HFF-Myc (cell line): ENCODE measurements at regions not wholly inside any gene's neighbourhood (a gene's known extent, or its start where the extent isn't known, plus 50 kb on each side); places are given as distances from the start of the nearest gene placed in this dataset.

Source experiments
- DNase-seq: peaks from one replicate; pipeline ENCODE4 v3.0.0-alpha.2; 2011; ENCODE audit warnings: low read depth; ENCODE audit errors: extremely low read depth
- H3K4me3 ChIP-seq: replicated peaks from 2 replicates; pipeline ENCODE4 v1.5.1; 2011; ENCODE audit warnings: low read depth, mild to moderate bottlenecking, control low read depth, low read length
- TF ChIP-seq, protein P1 (sequence below): IDR thresholded peaks from 2 replicates; pipeline ENCODE4 v1.5.1; 2012; ENCODE audit warnings: mild to moderate bottlenecking, low read depth, low read length, control low read depth; ENCODE audit errors: missing control alignments

DNA sequence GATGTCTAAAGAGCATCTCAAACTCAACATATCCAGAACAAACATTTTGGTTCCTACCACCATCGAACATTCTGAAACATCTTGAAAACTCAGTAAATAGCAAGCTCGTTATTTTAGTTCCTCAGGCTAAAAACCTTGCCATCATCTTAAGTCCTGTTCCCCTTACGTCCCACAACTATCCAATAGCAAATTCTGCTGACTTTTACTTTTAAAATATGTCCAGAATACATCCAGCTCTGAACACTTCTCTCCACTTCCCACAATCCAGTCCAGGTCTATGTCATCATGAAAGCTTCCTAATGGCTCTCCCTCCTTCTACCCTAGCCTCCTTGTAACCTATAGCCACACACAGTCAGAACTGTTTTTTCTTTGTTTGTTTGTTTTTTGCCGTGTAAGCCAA lies 279.9 kb downstream of the IPO8 start:
- no peak for DNase-seq
- TF ChIP-seq, protein P1, sequence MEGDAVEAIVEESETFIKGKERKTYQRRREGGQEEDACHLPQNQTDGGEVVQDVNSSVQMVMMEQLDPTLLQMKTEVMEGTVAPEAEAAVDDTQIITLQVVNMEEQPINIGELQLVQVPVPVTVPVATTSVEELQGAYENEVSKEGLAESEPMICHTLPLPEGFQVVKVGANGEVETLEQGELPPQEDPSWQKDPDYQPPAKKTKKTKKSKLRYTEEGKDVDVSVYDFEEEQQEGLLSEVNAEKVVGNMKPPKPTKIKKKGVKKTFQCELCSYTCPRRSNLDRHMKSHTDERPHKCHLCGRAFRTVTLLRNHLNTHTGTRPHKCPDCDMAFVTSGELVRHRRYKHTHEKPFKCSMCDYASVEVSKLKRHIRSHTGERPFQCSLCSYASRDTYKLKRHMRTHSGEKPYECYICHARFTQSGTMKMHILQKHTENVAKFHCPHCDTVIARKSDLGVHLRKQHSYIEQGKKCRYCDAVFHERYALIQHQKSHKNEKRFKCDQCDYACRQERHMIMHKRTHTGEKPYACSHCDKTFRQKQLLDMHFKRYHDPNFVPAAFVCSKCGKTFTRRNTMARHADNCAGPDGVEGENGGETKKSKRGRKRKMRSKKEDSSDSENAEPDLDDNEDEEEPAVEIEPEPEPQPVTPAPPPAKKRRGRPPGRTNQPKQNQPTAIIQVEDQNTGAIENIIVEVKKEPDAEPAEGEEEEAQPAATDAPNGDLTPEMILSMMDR: no peak

DNA sequence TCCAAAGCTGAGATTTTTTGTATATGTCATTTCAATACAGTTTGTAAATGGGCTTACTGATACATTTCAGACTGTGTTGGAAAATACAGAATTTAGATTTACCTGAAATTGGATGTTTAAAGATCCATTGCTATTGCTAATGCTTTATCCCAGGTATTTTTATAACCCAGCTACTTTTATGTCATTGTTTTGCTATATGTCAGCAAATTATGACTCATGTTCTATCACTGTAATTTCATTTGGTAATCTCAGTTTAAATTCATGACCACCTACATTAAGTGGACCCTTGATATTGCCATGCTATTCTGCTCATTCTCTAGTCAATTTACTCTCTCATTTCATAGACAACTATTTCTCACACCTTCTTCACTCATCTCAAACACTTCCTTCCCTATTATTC lies 281.2 kb downstream of the IPO8 start:
- TF ChIP-seq, protein P1: no peak
- no peak for DNase-seq
- H3K4me3 ChIP-seq: no peak overlapping the region

More for the DNA sequence above, 279.9 kb downstream of the IPO8 start:
- no peak overlapping the region for H3K4me3 ChIP-seq

DNA sequence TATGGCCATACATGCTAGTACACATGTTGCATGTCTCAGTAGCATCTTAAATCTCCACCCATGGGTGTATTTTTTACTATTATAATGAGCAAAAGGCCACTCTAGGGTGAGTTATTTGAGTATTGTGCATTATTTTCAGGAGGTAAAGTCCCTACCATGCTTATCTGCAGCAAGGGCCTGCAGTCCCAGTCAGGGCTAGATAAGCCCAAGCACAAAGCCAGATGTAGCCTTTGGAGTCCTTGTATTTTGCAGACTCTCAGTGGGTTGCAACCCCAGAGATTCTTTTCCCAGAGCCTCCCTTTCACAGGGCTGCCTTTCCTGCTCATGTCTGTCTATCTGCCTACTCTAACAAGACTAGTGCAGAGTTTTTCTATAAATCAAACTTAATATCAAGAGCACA lies 295.3 kb downstream of the IPO8 start:
- no peak overlapping the region for H3K4me3 ChIP-seq
- TF ChIP-seq, protein P1: no peak
- DNase-seq: no peak

DNA sequence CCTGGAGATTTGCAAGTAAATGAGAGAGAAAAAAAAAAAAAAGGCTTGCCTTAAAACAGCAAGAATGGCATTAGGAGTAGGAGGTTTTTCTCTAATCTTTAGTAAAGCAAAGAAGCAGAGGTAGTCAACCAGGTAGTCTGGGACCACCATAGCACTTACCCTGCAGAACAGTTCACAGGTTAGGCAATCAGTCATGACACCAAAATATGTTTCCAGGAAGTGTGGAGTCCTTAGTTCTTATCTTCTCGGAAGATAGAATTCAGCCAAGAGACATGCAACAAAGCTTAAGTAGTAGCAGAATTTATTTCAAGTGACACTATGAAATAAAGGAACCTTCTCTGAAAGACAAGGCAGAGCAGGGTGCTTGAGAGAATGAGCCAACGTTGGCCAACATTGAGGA lies 295.8 kb downstream of the IPO8 start:
- DNase-seq: no peak
- TF ChIP-seq, protein P1: no peak
- H3K4me3 ChIP-seq: no peak overlapping the region

DNA sequence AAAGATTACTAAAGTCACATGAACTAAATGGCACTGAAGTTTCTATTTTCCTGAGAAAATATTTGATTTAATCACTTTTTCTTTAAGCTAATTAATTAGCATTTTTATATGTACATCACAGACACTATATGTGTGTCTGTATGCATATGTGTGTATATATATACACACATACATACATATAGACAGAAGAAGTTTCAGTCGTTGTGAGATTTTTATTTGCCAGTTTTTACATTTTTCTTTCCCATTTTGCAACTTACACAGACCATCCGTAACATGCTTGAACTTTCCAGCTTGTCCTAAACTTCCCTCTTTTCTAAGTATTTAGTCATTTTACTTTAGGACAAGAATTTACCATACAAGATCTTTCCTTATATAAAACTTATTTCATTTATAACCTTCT lies 299.1 kb downstream of the IPO8 start:
- no peak overlapping the region for H3K4me3 ChIP-seq
- TF ChIP-seq, protein P1: no peak

DNA sequence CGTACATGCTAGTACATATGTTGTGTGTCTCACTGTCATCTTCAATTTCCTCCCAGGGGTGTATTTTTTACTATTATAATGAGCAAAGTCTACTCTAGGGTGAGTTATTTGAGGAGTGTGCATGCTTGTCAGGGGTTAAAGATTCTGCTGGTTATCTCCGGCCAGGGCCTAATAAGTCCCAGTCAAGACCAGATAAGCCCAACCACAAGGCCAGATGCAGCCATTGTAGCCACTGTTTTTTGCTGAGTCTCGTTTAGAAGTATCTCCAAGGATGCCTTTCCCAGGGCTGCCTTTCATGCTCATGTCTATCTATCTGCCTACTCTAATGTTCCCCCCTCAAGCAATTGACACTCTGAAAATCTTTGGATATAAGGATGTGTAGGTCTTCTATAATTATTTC lies 300.5 kb downstream of the IPO8 start:
- H3K4me3 ChIP-seq: no peak overlapping the region
- TF ChIP-seq, protein P1: no peak

More for the DNA sequence above, 299.1 kb downstream of the IPO8 start:
- DNase-seq: no peak

DNA sequence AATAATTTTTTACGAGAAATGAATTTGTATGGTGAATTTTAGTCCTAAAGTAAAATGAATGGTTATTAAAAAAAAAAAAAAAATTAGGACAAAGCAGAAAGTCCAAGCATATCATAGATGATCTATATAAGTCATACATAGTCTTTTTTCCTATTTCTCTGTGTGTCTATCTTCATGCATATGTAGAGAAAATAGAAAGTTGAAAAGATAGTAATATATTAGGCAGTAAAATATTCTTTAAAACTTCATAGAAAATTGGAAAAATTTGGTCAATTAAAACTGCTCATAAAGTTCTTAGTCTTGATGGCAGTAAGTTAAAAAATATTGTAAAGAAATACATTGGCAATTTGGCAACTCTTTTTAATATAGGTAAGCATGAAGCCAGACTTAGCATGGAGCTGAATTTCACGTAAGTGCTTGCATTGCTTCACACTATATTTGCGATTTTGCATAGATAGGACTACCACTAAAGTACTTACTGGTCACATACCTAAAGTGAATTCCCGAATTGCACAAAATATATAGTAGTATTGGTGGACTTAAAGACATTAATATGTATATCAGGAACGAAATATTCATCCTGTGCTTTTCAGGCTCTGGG lies 303.8 kb downstream of the IPO8 start:
- no peak for DNase-seq
- H3K4me3 ChIP-seq: no peak overlapping the region
- TF ChIP-seq, protein P1: no peak

More for the DNA sequence above, 300.5 kb downstream of the IPO8 start:
- DNase-seq: no peak
